Suprapubic skin (tissue), 3 donors: ENCODE measurements at regions not wholly inside any gene's neighbourhood (a gene's known extent, or its start where the extent isn't known, plus 50 kb on each side); places are given as distances from the start of the nearest gene placed in this dataset.

Experiments used
- CTCF ChIP-seq, 2 donors: fragments of 200-600 bp in 1 of 2; fragments of 450-650 bp in 1 of 2; sonication (generic) in 1 of 2; IDR thresholded peaks; one replicate each; pipeline ENCODE4 v1.5.1; 2016 to 2019; ENCODE audit warnings: antibody characterized with exemption in 2 of 2, mild to moderate bottlenecking in 1 of 2, moderate library complexity in 1 of 2
- POLR2AphosphoS5 ChIP-seq, 3 donors: sonication (generic); formaldehyde crosslinking; IDR thresholded peaks; one replicate each; pipeline ENCODE4 v1.6.1; 2017; ENCODE audit warnings: antibody characterized with exemption in 3 of 3

- TF ChIP-seq CTCF (IDR thresholded peaks at IDR 0.05) (no peak), POLR2AphosphoS5 (IDR thresholded peaks at IDR 0.05) (no peak)
Measured at GRCh38 chr1:228917755-228918154, 182.5 kb downstream of the RHOU start.
